ENCODE measurements at regions not wholly inside any gene's neighbourhood (a gene's known extent, or its start where the extent isn't known, plus 50 kb on each side); places are given as distances from the start of the nearest gene placed in this dataset.

DNA sequence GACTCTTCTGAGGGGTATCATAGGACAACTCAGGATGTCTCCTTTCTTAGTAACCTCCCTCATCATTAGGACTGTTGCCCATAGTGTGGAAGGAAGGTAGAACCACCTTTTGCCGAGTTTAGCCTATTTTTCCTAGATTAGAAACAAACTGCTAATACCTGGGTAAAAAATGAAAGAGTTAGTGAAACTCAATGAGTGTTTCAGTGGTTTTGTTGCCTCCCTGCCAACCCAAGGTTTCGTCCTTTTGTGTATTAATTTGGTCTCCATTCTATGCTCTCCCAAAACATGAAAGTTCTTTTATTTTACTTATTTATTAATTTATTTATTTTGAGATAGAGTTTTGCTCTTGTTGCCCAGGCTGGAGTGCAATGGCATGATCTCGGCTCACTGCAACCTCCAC lies 174.9 kb upstream of the KCNJ16 start:
- DNase-seq (ENCODE audit: low read depth): no peak

DNA sequence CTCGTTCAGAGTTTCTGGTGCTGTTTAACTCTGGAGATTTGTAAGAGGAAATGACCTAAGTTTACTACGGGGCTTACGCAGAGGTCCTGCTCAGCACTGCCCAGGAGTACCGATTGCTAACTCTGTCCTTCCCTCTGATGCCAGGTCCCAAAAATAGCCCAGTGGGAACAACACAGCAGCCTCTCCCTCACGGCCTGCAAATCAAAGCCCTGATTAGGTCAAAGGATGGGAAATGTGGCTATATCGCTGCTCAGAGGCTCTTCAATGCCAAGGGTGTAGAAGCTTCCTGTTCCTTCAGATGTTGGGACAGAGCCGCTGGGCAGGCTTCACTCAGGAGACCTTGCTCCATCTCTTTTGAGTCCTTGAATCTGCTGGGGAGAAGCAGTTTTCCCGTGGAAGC lies 174.2 kb upstream of the KCNJ16 start:
- DNase-seq (ENCODE audit: low read depth): no peak

- DNase-seq (ENCODE audit: low read depth): no peak
These were observed 168.7 kb upstream of the KCNJ16 start for GRCh38 chr17:69906306-69906705.

DNA sequence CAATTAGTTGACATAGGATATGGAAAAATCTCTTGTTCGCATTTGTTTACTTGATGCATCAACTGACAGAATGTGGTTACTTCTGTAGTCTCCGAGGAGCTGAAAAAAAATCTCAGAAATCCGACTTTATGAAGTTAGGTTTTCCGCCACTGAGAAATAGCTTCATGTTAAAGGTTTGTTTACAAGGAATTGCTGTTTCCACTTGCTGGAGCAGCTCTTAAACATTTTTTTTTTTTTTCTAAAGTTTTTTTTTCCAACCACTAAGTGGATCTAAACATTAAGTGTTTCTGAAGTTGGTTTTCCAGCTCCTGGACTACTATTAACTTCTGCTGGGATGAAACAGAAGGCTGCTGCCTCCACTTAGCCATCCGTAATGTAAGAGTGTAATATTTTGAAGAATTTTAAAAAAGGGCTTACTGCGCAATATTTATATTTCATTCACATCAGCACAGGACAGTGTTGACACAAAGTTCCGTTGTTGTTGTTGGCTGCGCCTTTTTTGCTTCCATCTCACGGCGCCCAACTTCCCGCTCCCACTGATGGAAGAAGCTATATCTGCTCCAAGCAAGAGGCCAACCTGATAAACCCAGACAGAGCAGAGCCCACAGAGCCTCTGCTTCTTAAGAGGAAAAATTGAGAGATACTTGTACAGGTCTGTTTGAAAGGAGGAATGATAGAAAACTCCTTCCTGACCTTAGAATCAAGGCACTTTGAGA lies 167.7 kb upstream of the KCNJ16 start:
- DNase-seq (ENCODE audit: low read depth): no peak

- DNase-seq (ENCODE audit: low read depth): no peak
These were observed 166.2 kb upstream of the KCNJ16 start for GRCh38 chr17:69908626-69909368.

- no peak for DNase-seq (ENCODE audit: low read depth)
These were observed 165.6 kb upstream of the KCNJ16 start for GRCh38 chr17:69909389-69909788.

- DNase-seq (ENCODE audit: low read depth): no peak
These were observed 162.2 kb upstream of the KCNJ16 start for GRCh38 chr17:69912805-69913204.

GRCh38 chr17:69913216-69913615 lies 161.8 kb upstream of the KCNJ16 start:
- DNase-seq (ENCODE audit: low read depth): no peak

DNA sequence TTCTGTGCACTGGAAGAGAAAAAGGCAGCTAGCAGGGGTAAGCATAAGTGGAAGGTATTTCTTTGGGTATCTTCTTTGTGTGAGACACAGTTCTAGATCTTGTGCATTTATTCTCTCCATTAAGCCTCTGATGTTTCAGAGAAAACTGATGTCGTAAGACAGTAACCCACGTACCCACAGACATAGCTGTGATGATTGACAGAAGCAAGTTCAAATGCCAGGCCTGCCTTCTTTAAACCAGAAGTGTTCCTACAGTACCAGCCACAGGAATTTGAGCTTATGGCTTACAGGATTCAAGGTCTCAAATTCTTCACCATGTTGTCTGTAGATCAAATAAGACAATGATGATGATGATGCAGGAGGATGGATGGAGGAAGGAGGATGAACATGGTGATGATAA lies 161.4 kb upstream of the KCNJ16 start:
- no peak for DNase-seq (ENCODE audit: low read depth)

- no peak for DNase-seq (ENCODE audit: low read depth)
These were observed 160.5 kb upstream of the KCNJ16 start for GRCh38 chr17:69914520-69914919.

DNA sequence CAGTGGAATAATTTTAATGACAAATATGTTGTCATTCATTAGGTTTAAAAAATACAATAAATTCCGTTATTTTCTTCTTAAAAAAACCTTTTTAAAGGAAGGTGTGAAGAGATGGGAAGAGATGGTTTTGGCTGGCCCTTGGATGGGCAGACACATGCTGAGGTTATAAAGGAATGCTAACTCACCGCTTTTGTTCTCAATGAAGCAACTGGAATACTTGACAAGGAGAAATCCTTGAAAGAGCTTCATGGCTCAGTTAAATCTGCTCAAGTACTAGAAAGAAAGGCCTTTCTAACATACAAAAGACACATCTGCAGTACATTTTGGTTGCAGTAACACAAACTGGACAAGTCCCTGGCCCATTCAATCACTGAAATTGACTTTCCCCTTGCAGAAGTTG lies 158.3 kb upstream of the KCNJ16 start:
- no peak for DNase-seq (ENCODE audit: low read depth)

- no peak for DNase-seq (ENCODE audit: low read depth)
These were observed 156.9 kb upstream of the KCNJ16 start for GRCh38 chr17:69918164-69918563.

- no peak for DNase-seq (ENCODE audit: low read depth)
These were observed 155.2 kb upstream of the KCNJ16 start for GRCh38 chr17:69919789-69920188.

DNA sequence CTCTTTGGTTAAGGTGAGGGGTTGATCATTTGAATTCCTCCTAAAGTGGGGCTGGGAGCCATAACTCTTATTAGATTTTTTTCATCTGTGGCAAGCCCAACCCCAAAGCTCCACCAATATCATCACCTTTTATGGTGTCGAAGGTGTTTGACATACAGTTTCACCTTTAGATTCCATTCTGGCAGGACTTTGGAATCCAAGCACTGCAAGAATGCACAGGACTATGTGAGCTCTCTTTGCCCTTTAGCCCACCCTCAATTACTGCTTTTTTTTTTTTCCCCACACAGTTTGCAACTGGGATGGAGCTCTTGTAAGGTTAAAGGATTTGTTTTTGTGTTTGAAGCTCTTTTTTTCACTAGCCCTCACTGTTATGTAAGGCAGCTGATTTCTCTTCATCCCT lies 154.0 kb upstream of the KCNJ16 start:
- DNase-seq (ENCODE audit: low read depth): no peak

- DNase-seq (ENCODE audit: low read depth): no peak
These were observed 146.4 kb upstream of the KCNJ16 start for GRCh38 chr17:69928611-69929010.

- no peak for DNase-seq (ENCODE audit: low read depth)
These were observed 138.0 kb upstream of the KCNJ16 start for GRCh38 chr17:69936996-69937395.

GRCh38 chr17:69943058-69943457 lies 132.0 kb upstream of the KCNJ16 start:
- no peak for DNase-seq (ENCODE audit: low read depth)

- DNase-seq (ENCODE audit: low read depth): no peak
These were observed 130.6 kb upstream of the KCNJ16 start for GRCh38 chr17:69944406-69944805.

- DNase-seq (ENCODE audit: low read depth): no peak
These were observed 129.3 kb upstream of the KCNJ16 start for GRCh38 chr17:69945698-69946185.

DNA sequence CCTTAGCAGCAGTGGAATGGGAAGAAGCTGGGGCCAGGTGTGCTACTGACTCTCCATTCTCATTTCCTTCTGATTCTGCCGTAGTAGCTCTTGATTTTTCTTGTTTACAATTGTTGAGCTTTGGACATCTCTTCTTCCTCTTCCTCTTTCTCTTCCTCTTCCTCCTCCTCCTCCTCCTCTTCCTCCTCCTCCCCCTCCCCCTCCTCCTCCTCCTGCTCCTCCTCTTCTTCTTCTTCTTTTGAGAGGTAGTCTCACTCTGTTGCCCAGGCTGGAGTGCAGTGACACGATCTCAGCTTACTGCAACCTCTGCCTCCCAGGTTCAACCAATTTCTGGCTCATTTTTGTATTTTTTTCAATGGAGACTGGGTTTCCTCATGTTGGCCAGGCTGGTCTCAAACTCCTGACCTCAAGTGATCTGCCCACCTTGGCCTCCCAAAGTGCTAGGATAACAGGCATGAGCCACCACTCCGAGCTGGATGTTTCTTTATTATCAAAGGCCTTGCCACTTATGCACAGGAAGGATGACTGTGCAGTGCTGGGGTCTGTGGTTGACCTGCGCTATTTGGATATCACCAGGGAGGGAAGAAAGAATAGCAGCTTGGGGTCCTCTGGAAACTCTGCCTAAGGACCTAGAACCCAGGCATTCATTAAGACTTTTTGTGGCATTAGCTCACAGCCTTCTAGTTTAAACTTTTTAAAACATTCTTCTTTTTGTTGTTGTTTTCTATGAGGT lies 127.8 kb upstream of the KCNJ16 start:
- DNase-seq (ENCODE audit: low read depth): peak; percentile 58

DNA sequence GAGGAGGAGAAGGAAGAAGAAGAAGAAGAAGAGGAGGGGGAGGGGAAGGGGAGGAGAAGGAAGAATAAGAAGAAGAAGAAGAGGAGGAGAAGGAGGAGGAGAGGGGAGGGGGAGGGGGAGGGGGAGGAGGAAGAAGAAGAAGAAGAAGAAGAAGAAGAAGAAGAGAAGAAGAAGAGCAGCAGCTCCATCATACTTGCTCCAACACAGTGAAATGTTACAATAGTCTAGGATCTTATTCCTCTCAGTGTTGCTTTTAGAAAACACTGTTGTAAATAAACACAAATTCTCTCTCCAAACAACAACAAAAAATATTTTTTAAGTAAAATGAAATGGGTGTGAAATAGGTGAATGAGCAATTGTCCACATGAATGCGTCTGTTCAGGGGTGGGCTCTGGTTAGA lies 126.6 kb upstream of the KCNJ16 start:
- no peak for DNase-seq (ENCODE audit: low read depth)

- DNase-seq (ENCODE audit: low read depth): no peak
These were observed 125.5 kb upstream of the KCNJ16 start for GRCh38 chr17:69949496-69949895.

All from Daoy (cell line).